ENCODE measurements at regions not wholly inside any gene's neighbourhood (a gene's known extent, or its start where the extent isn't known, plus 50 kb on each side); places are given as distances from the start of the nearest gene placed in this dataset.

- no TSS peak for BruUV-seq (replicated peaks)
- ChIA-PET CTCF (no interaction called here), POLR2A (no interaction called here)
- Histone ChIP-seq H3K4me1 (ENCODE audit: control insufficient read depth, insufficient read depth, low read length) (no peaks in the 10 kb centered on the region), H3K27ac (ENCODE audit: low read length) (no peak overlapping the region), H3K27me3 (ENCODE audit: control insufficient read depth, insufficient read depth, low read length) (no peaks in the 10 kb centered on the region), H3K9me3 (ENCODE audit: control insufficient read depth, insufficient read depth, low read depth, low read length) (no peaks in the 10 kb centered on the region), H3K36me3 (ENCODE audit: control insufficient read depth, insufficient read depth, low read length) (no peaks in the 10 kb centered on the region), H3K4me3 (ENCODE audit: low read depth in 2 of 2, low read length in 2 of 2) (no peak overlapping the region)
- ATAC-seq (no peak), DNase-seq (ENCODE audit: low read depth, low spot score) (no peak)
- no peak for TF ChIP-seq SIN3A (IDR thresholded peaks at IDR 0.05; ENCODE audit: borderline replicate concordance, insufficient read depth, low read depth, low read length)
- no peak for TF ChIP-seq REST (IDR thresholded peaks at IDR 0.05; ENCODE audit: insufficient read depth in 1 of 2, low read depth in 2 of 2, low read length in 1 of 2)
- TF ChIP-seq CTCF (IDR thresholded peaks at IDR 0.05), result no peak
- no peak for TF ChIP-seq TCF7L2 (IDR thresholded peaks at IDR 0.05; ENCODE audit: low read depth, low read length)
- no peak for TF ChIP-seq POLR2AphosphoS5 (IDR thresholded peaks at IDR 0.05; ENCODE audit: low read depth, low read length)
- in situ Hi-C loops (cut with HindIII; ENCODE audit: low pct_unique_long_range_greater_than_20kb, low sequenced_read_pairs), result no loop called here
- intact Hi-C loops (cut with micrococcal nuclease; ENCODE audit: unreplicated experiment), result no loop called here
Observed at GRCh38 chr9:73056245-73056644, 95.4 kb upstream of the ANXA1 start.

GRCh38 chr9:73054091-73054490, 97.6 kb upstream of the ANXA1 start:
- H3K9me3 ChIP-seq (ENCODE audit: control insufficient read depth, insufficient read depth, low read depth, low read length), result no peaks in the 10 kb centered on the region
- intact Hi-C loops (cut with micrococcal nuclease; ENCODE audit: unreplicated experiment) (no loop called here), in situ Hi-C loops (cut with HindIII; ENCODE audit: low pct_unique_long_range_greater_than_20kb, low sequenced_read_pairs) (no loop called here)
- ATAC-seq (no peak), DNase-seq (ENCODE audit: low read depth, low spot score) (no peak)
- no peaks in the 10 kb centered on the region for H3K36me3 ChIP-seq (ENCODE audit: control insufficient read depth, insufficient read depth, low read length)
- no peak for TF ChIP-seq POLR2AphosphoS5 (IDR thresholded peaks at IDR 0.05; ENCODE audit: low read depth, low read length)
- TF ChIP-seq TCF7L2 (IDR thresholded peaks at IDR 0.05; ENCODE audit: low read depth, low read length), result no peak
- no peak for TF ChIP-seq CTCF (IDR thresholded peaks at IDR 0.05)
- TF ChIP-seq SIN3A (IDR thresholded peaks at IDR 0.05; ENCODE audit: borderline replicate concordance, insufficient read depth, low read depth, low read length), result no peak
- TF ChIP-seq REST (IDR thresholded peaks at IDR 0.05; ENCODE audit: insufficient read depth in 1 of 2, low read depth in 2 of 2, low read length in 1 of 2), result no peak
- H3K4me3 ChIP-seq (ENCODE audit: low read depth in 2 of 2, low read length in 2 of 2), result no peak overlapping the region
- ChIA-PET CTCF (interaction anchor here (0.6 kb wide), 1 partner anchor 219 kb away, joined by 8 read pairs; no protein-coding TSS in a partner anchor), POLR2A (no interaction called here)
- H3K4me1 ChIP-seq (ENCODE audit: control insufficient read depth, insufficient read depth, low read length), result no peaks in the 10 kb centered on the region
- no peaks in the 10 kb centered on the region for H3K27me3 ChIP-seq (ENCODE audit: control insufficient read depth, insufficient read depth, low read length)
- no TSS peak for BruUV-seq (replicated peaks)
- H3K27ac ChIP-seq (ENCODE audit: low read length), result no peak overlapping the region

Measured in Panc1 (cell line).